Sigmoid colon (tissue), 6 donors: ENCODE measurements at regions not wholly inside any gene's neighbourhood (a gene's known extent, or its start where the extent isn't known, plus 50 kb on each side); places are given as distances from the start of the nearest gene placed in this dataset.

Experiments used
- DNase-seq: peaks from one replicate; pipeline ENCODE4 v3.0.0-alpha.2; 2019
- H3K27ac ChIP-seq, 4 donors: fragments of 200-600 bp; sonication (generic); one replicate each; pipeline ENCODE4 v1.5.1; 2016 to 2019; ENCODE audit warnings: mild to moderate bottlenecking in 1 of 4
- H3K27me3 ChIP-seq, 3 donors: fragments of 200-600 bp; sonication (generic); one replicate each; pipeline ENCODE4 v1.5.1; 2019; ENCODE audit warnings: mild to moderate bottlenecking in 1 of 3
- H3K36me3 ChIP-seq, 4 donors: fragments of 200-600 bp; sonication (generic); one replicate each; pipeline ENCODE4 v1.5.1; 2016 to 2019
- H3K4me1 ChIP-seq, 4 donors: fragments of 200-600 bp; sonication (generic); one replicate each; pipeline ENCODE4 v1.5.1; 2017 to 2019
- H3K4me3 ChIP-seq, 4 donors: fragments of 200-600 bp; sonication (generic); one replicate each; pipeline ENCODE4 v1.5.1; 2017 to 2019; ENCODE audit warnings: mild to moderate bottlenecking in 2 of 4, moderate library complexity in 1 of 4
- H3K9me3 ChIP-seq, 4 donors: fragments of 200-600 bp in 3 of 4; sonication (generic) in 3 of 4; one replicate each; pipeline versions ENCODE4 v1.5.1 to v1.6.1; 2013 to 2019
- CTCF ChIP-seq, 4 experiments: fragments of 450-650 bp in 3 of 4; fragments of 200-600 bp in 1 of 4; IDR thresholded peaks; one replicate each; pipeline ENCODE4 v1.5.1; 2016 to 2019; ENCODE audit warnings: antibody characterized with exemption in 4 of 4, mild to moderate bottlenecking in 3 of 4, moderate library complexity in 2 of 4
- EP300 ChIP-seq, 4 donors: sonication (generic); formaldehyde crosslinking; IDR thresholded peaks; one replicate each; pipeline ENCODE4 v1.6.1; 2017; ENCODE audit warnings: antibody characterized with exemption in 4 of 4
- POLR2A ChIP-seq, 2 donors: fragments of 450-650 bp; IDR thresholded peaks; one replicate each; pipeline ENCODE4 v1.6.1; 2016; ENCODE audit warnings: antibody characterized with exemption in 2 of 2, mild to moderate bottlenecking in 2 of 2, moderate library complexity in 2 of 2
- POLR2AphosphoS5 ChIP-seq, 4 donors: sonication (generic); formaldehyde crosslinking; IDR thresholded peaks; one replicate each; pipeline ENCODE4 v1.6.1; 2017; ENCODE audit warnings: antibody characterized with exemption in 4 of 4
- WGBS, 2 donors: extraction: QIAGEN DNeasy Blood & Tissue Kit; methylation state at CpG; one replicate each; pipeline ENCODE4 v1.1.7; 2013; 5-methylcytosine and 5-hydroxymethylcytosine counted together
- intact Hi-C: fragments of 100-400 bp; cut with DNase I; formaldehyde crosslinking; loops from one replicate; pipeline ENCODE4 v1.15.1; 2023
- donor health status: healthy with polysubstance abuse.
- donor health status: healthy.

- intact Hi-C loops: no loop called here
- TF ChIP-seq CTCF (IDR thresholded peaks at IDR 0.05) (no peak), EP300 (IDR thresholded peaks at IDR 0.05) (no peak), POLR2A (IDR thresholded peaks at IDR 0.05) (no peak), POLR2AphosphoS5 (IDR thresholded peaks at IDR 0.05) (no peak)
- Histone ChIP-seq H3K4me1 (no peaks in the 10 kb centered on the region), H3K36me3 (no peaks in the 10 kb centered on the region), H3K4me3 (no peak overlapping the region), H3K9me3 (no peaks in the 10 kb centered on the region), H3K27me3 (no peaks in the 10 kb centered on the region), H3K27ac (no peak overlapping the region)
- no peak for DNase-seq
- 58 to 83% methylated on average over 2 of the region's 2 CpGs for WGBS, 2 donors
Measured at GRCh38 chr6:81054036-81054435, 698.4 kb downstream of the TENT5A start.

- intact Hi-C loops: no loop called here
- H3K4me1 ChIP-seq: no peaks in the 10 kb centered on the region
- WGBS, 2 donors: 79 to 82% methylated on average over 8 of the region's 8 CpGs
- no peaks in the 10 kb centered on the region for H3K9me3 ChIP-seq
- H3K27ac ChIP-seq: no peak overlapping the region
- TF ChIP-seq CTCF (IDR thresholded peaks at IDR 0.05) (no peak), POLR2AphosphoS5 (IDR thresholded peaks at IDR 0.05) (no peak), EP300 (IDR thresholded peaks at IDR 0.05) (no peak), POLR2A (IDR thresholded peaks at IDR 0.05) (no peak)
- H3K36me3 ChIP-seq: no peaks in the 10 kb centered on the region
- H3K4me3 ChIP-seq: no peak overlapping the region
- no peaks in the 10 kb centered on the region for H3K27me3 ChIP-seq
- no peak for DNase-seq
Measured at GRCh38 chr6:81051952-81052351, 700.5 kb downstream of the TENT5A start.

- Histone ChIP-seq H3K9me3 (no peaks in the 10 kb centered on the region), H3K4me3 (no peak overlapping the region), H3K36me3 (no peaks in the 10 kb centered on the region), H3K27me3 (no peaks in the 10 kb centered on the region), H3K27ac (no peak overlapping the region), H3K4me1 (no peaks in the 10 kb centered on the region)
- intact Hi-C loops: no loop called here
- TF ChIP-seq CTCF (IDR thresholded peaks at IDR 0.05) (no peak), POLR2A (IDR thresholded peaks at IDR 0.05) (no peak), POLR2AphosphoS5 (IDR thresholded peaks at IDR 0.05) (no peak), EP300 (IDR thresholded peaks at IDR 0.05) (no peak)
- WGBS, 2 donors: 51 to 74% methylated on average over 2 of the region's 2 CpGs
- no peak for DNase-seq
Measured at GRCh38 chr6:81049425-81050042, 702.9 kb downstream of the TENT5A start.

- H3K4me3 ChIP-seq: no peak overlapping the region
- H3K9me3 ChIP-seq: no peaks in the 10 kb centered on the region
- WGBS, 2 donors: 39 to 58% methylated on average over 2 of the region's 2 CpGs
- no peak for DNase-seq
- H3K4me1 ChIP-seq: no peaks in the 10 kb centered on the region
- no peaks in the 10 kb centered on the region for H3K36me3 ChIP-seq
- H3K27me3 ChIP-seq: no peaks in the 10 kb centered on the region
- no peak overlapping the region for H3K27ac ChIP-seq
- intact Hi-C loops: no loop called here
- TF ChIP-seq EP300 (IDR thresholded peaks at IDR 0.05) (no peak), CTCF (IDR thresholded peaks at IDR 0.05) (no peak), POLR2A (IDR thresholded peaks at IDR 0.05) (no peak), POLR2AphosphoS5 (IDR thresholded peaks at IDR 0.05) (no peak)
Measured at GRCh38 chr6:81031416-81031815, 721.1 kb downstream of the TENT5A start.

GRCh38 chr6:81026041-81026553 lies 726.4 kb downstream of the TENT5A start:
- no peaks in the 10 kb centered on the region for H3K27me3 ChIP-seq
- H3K4me3 ChIP-seq: no peak overlapping the region
- intact Hi-C loops: no loop called here
- H3K4me1 ChIP-seq: no peaks in the 10 kb centered on the region
- WGBS, 2 donors: 59 to 78% methylated on average over 2 of the region's 2 CpGs
- no peak for DNase-seq
- no peaks in the 10 kb centered on the region for H3K36me3 ChIP-seq
- no peak overlapping the region for H3K27ac ChIP-seq
- TF ChIP-seq POLR2A (IDR thresholded peaks at IDR 0.05) (no peak), EP300 (IDR thresholded peaks at IDR 0.05) (no peak), CTCF (IDR thresholded peaks at IDR 0.05) (no peak), POLR2AphosphoS5 (IDR thresholded peaks at IDR 0.05) (no peak)
- peaks cover 0 to 6% (median 0%) of the 10 kb centered on the region in 4 donors for H3K9me3 ChIP-seq
